ENCODE measurements at regions not wholly inside any gene's neighbourhood (a gene's known extent, or its start where the extent isn't known, plus 50 kb on each side); places are given as distances from the start of the nearest gene placed in this dataset.

DNA sequence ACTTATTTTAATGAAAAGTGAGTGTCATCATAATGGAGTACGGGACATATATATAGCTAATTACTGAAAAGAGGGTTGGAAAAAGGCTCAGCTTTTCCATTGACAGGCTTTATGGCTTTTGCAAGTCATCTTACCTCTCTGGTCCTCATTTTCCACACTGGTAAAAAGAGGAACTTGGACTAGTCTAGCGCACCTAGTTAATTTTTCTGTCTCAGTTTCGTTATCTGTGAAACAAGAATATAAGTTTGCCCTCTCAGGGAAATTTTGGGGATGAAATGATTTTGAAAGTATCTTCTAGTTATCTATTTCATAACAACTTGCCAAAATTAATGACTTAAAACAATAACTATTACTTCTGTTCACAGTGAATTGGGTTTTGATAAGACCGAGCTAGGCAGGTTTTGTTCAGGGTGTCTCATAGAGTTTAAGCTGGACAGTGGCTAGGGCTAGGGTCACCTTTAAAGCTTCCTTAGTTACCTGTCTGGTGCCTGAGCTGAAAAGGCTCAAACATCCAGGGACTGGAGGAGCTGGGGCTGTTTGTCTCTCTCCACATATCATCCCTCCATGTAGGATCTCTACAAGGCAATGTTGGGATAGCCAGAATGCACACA, 91.7 kb downstream of the TYW3 start:
- Mint-ChIP-seq H3K36me3 (no peaks in the 10 kb centered on the region), H3K27me3 (ENCODE audit: low read depth) (no peaks in the 10 kb centered on the region), H3K4me1 (no peaks in the 10 kb centered on the region), H3K9me3 (no peaks in the 10 kb centered on the region), H3K27ac (no peak overlapping the region), H3K4me3 (no peak overlapping the region)
- POLR2A ChIA-PET: no interaction called here
- ATAC-seq (no peak), DNase-seq (ENCODE audit: low spot score) (no peak)
- CTCF ChIA-PET: no interaction called here
- TF ChIP-seq ZNF671 (CRISPR knock-in tag; IDR thresholded peaks at IDR 0.05): no peak
- TF ChIP-seq TEAD4 (CRISPR knock-in tag; IDR thresholded peaks at IDR 0.05): no peak
- TF ChIP-seq ZMAT4 (CRISPR knock-in tag; IDR thresholded peaks at IDR 0.05): no peak
- TF ChIP-seq TEAD1 (CRISPR knock-in tag; IDR thresholded peaks at IDR 0.05): no peak
- TF ChIP-seq MXD4 (CRISPR knock-in tag; IDR thresholded peaks at IDR 0.05; ENCODE audit: borderline replicate concordance): no peak
- no peak for TF ChIP-seq SMAD4 (CRISPR knock-in tag; IDR thresholded peaks at IDR 0.05)
- TF ChIP-seq ZNF219 (CRISPR knock-in tag; IDR thresholded peaks at IDR 0.05; ENCODE audit: borderline replicate concordance): no peak
- TF ChIP-seq KAT7 (CRISPR knock-in tag; IDR thresholded peaks at IDR 0.05; ENCODE audit: borderline replicate concordance): no peak
- TF ChIP-seq ATF3 (CRISPR knock-in tag; conservative IDR thresholded peaks at IDR 0.05): no peak
- no peak for TF ChIP-seq ZNF121 (CRISPR knock-in tag; IDR thresholded peaks at IDR 0.05)
- TF ChIP-seq RELA (CRISPR knock-in tag; IDR thresholded peaks at IDR 0.05; ENCODE audit: borderline replicate concordance): no peak
- TF ChIP-seq ELF4 (CRISPR knock-in tag; IDR thresholded peaks at IDR 0.05; ENCODE audit: low read depth): no peak
- TF ChIP-seq IRF1 (CRISPR knock-in tag; IDR thresholded peaks at IDR 0.05): no peak
- no peak for TF ChIP-seq JAZF1 (CRISPR knock-in tag; IDR thresholded peaks at IDR 0.05)
- no peak for TF ChIP-seq NR3C1 (CRISPR knock-in tag; conservative IDR thresholded peaks at IDR 0.05; ENCODE audit: low read depth)
- no peak for TF ChIP-seq NFE2L1 (CRISPR knock-in tag; IDR thresholded peaks at IDR 0.05)
- TF ChIP-seq JUN (CRISPR knock-in tag; IDR thresholded peaks at IDR 0.05): no peak
- TF ChIP-seq, protein P1, sequence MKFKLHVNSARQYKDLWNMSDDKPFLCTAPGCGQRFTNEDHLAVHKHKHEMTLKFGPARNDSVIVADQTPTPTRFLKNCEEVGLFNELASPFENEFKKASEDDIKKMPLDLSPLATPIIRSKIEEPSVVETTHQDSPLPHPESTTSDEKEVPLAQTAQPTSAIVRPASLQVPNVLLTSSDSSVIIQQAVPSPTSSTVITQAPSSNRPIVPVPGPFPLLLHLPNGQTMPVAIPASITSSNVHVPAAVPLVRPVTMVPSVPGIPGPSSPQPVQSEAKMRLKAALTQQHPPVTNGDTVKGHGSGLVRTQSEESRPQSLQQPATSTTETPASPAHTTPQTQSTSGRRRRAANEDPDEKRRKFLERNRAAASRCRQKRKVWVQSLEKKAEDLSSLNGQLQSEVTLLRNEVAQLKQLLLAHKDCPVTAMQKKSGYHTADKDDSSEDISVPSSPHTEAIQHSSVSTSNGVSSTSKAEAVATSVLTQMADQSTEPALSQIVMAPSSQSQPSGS (CRISPR knock-in tag; IDR thresholded peaks at IDR 0.05; ENCODE audit: borderline replicate concordance, low read depth): no peak

- H3K4me1 Mint-ChIP-seq: peaks cover 10% of the 10 kb centered on the region; the same call in 1 of the 2 replicates
- TF ChIP-seq, protein P2, sequence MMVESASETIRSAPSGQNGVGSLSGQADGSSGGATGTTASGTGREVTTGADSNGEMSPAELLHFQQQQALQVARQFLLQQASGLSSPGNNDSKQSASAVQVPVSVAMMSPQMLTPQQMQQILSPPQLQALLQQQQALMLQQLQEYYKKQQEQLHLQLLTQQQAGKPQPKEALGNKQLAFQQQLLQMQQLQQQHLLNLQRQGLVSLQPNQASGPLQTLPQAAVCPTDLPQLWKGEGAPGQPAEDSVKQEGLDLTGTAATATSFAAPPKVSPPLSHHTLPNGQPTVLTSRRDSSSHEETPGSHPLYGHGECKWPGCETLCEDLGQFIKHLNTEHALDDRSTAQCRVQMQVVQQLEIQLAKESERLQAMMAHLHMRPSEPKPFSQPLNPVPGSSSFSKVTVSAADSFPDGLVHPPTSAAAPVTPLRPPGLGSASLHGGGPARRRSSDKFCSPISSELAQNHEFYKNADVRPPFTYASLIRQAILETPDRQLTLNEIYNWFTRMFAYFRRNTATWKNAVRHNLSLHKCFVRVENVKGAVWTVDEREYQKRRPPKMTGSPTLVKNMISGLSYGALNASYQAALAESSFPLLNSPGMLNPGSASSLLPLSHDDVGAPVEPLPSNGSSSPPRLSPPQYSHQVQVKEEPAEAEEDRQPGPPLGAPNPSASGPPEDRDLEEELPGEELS (CRISPR knock-in tag; IDR thresholded peaks at IDR 0.05): no peak
- TF ChIP-seq SOX15 (CRISPR knock-in tag; IDR thresholded peaks at IDR 0.05): no peak
- no peak for TF ChIP-seq ELF4 (CRISPR knock-in tag; IDR thresholded peaks at IDR 0.05; ENCODE audit: low read depth)
- TF ChIP-seq, protein P3, sequence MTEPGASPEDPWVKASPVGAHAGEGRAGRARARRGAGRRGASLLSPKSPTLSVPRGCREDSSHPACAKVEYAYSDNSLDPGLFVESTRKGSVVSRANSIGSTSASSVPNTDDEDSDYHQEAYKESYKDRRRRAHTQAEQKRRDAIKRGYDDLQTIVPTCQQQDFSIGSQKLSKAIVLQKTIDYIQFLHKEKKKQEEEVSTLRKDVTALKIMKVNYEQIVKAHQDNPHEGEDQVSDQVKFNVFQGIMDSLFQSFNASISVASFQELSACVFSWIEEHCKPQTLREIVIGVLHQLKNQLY (CRISPR knock-in tag; IDR thresholded peaks at IDR 0.05): no peak
- POLR2A ChIA-PET: no interaction called here
- H3K27ac Mint-ChIP-seq: no peak overlapping the region
- ATAC-seq: no peak
- no peak for DNase-seq (ENCODE audit: low spot score)
- CTCF ChIA-PET: no interaction called here
- H3K4me3 Mint-ChIP-seq: no peak overlapping the region
- no peaks in the 10 kb centered on the region for H3K9me3 Mint-ChIP-seq
- H3K36me3 Mint-ChIP-seq: no peaks in the 10 kb centered on the region
- H3K27me3 Mint-ChIP-seq (ENCODE audit: low read depth): peaks cover 20% of the 10 kb centered on the region
Measured at GRCh38 chr1:74830766-74831165, 97.8 kb downstream of the TYW3 start.

Measured in WTC11 (cell line).